ENCODE measurements at regions not wholly inside any gene's neighbourhood (a gene's known extent, or its start where the extent isn't known, plus 50 kb on each side); places are given as distances from the start of the nearest gene placed in this dataset.

DNA sequence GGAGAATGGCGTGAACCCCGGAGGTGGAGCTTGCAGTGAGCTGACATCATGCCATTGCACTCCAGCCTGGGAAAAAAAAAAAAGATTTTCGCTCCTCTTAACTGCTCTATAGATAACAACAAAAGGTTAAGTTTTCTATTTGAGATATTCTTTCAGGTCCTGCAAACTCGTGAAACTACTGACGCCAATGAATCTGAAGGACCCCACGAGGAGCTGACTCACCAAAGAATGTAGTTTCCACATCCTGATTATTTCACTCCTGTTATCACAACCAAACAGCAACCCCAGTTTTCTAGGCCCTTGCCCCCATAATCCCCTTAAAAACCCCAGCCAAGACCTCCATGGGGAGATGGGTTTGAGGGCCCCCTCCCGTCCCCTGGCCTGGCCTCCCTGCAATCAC, 58.7 kb downstream of the OTOR start:
- TF ChIP-seq, protein P1, sequence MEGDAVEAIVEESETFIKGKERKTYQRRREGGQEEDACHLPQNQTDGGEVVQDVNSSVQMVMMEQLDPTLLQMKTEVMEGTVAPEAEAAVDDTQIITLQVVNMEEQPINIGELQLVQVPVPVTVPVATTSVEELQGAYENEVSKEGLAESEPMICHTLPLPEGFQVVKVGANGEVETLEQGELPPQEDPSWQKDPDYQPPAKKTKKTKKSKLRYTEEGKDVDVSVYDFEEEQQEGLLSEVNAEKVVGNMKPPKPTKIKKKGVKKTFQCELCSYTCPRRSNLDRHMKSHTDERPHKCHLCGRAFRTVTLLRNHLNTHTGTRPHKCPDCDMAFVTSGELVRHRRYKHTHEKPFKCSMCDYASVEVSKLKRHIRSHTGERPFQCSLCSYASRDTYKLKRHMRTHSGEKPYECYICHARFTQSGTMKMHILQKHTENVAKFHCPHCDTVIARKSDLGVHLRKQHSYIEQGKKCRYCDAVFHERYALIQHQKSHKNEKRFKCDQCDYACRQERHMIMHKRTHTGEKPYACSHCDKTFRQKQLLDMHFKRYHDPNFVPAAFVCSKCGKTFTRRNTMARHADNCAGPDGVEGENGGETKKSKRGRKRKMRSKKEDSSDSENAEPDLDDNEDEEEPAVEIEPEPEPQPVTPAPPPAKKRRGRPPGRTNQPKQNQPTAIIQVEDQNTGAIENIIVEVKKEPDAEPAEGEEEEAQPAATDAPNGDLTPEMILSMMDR (IDR thresholded peaks at IDR 0.05): no peak
- no peak for TF ChIP-seq POLR2A (IDR thresholded peaks at IDR 0.05)
- no peak for TF ChIP-seq POLR2AphosphoS5 (IDR thresholded peaks at IDR 0.05)
